Right lobe of liver (tissue), 6 donors: ENCODE measurements at regions not wholly inside any gene's neighbourhood (a gene's known extent, or its start where the extent isn't known, plus 50 kb on each side); places are given as distances from the start of the nearest gene placed in this dataset.
"Not testable (repeated sequence)": the region's sequence is repeated elsewhere in the genome, so short reads cannot be mapped to it uniquely, and the experiment has no call there.

Source experiments
- ATAC-seq, 4 donors: fragments of 200-7000 bp; cut with Tn5 transposase; one replicate each; pipeline ENCODE4 v1.9.1; 2020; ENCODE audit warnings: mild to moderate bottlenecking in 4 of 4, moderate library complexity in 4 of 4
- DNase-seq, 3 donors: peaks; one replicate each; pipeline ENCODE4 v3.0.0-alpha.2; 2020
- H3K27ac ChIP-seq, 3 donors: fragments of 200-600 bp; one replicate each; pipeline ENCODE4 v1.8.0; 2022
- H3K27me3 ChIP-seq, 2 donors: fragments of 200-600 bp; one replicate each; pipeline ENCODE4 v1.8.0; 2022
- H3K36me3 ChIP-seq, 4 donors: fragments of 200-600 bp; sonication (generic) in 1 of 4; one replicate each; pipeline versions ENCODE4 v1.5.1 to v1.8.0; 2017 to 2022; ENCODE audit warnings: control low read depth in 1 of 4
- H3K4me1 ChIP-seq, 4 donors: fragments of 200-600 bp; sonication (generic) in 1 of 4; one replicate each; pipeline versions ENCODE4 v1.5.1 to v1.8.0; 2017 to 2022; ENCODE audit warnings: control low read depth in 1 of 4
- H3K4me3 ChIP-seq, 3 donors: fragments of 200-600 bp; one replicate each; pipeline ENCODE4 v1.8.0; 2022
- H3K9me3 ChIP-seq, 4 donors: fragments of 200-600 bp; sonication (generic) in 1 of 4; one replicate each; pipeline versions ENCODE4 v1.5.1 to v1.8.0; 2017 to 2022; ENCODE audit warnings: control low read depth in 1 of 4
- WGBS: methylation state at CpG from one replicate; pipeline ENCODE4 v1.1.6; 2018; ENCODE audit warnings: low coverage, low lambda C conversion rate; ENCODE audit not compliant: insufficient coverage; ENCODE audit errors: missing lambda C conversion rate; 5-methylcytosine and 5-hydroxymethylcytosine counted together
- intact Hi-C, 2 donors: fragments of 100-400 bp; cut with DNase I; formaldehyde crosslinking; loops; one replicate each; pipeline versions ENCODE4 v1.11.2 to v1.14.1; 2022
- TF ChIP-seq, protein P1 (sequence below), 4 donors: fragments of 200-600 bp in 3 of 4; fragments of 450-650 bp in 1 of 4; IDR thresholded peaks; one replicate each; pipeline versions ENCODE4 v1.5.1 to v1.8.0; 2016 to 2022; ENCODE audit warnings: antibody characterized with exemption in 4 of 4, mild to moderate bottlenecking in 2 of 4
- donor health status: DM: no; HTN: yes; CAD: no.
- donor health status: DM: no; HTN: no; CAD: no.
- donor health status: DM: no; HTN: no; CAD: no.
- donor health status: DM: no; HTN: yes; CAD: no.
- donor health status: DM: no; HTN: yes; CAD: no.

DNA sequence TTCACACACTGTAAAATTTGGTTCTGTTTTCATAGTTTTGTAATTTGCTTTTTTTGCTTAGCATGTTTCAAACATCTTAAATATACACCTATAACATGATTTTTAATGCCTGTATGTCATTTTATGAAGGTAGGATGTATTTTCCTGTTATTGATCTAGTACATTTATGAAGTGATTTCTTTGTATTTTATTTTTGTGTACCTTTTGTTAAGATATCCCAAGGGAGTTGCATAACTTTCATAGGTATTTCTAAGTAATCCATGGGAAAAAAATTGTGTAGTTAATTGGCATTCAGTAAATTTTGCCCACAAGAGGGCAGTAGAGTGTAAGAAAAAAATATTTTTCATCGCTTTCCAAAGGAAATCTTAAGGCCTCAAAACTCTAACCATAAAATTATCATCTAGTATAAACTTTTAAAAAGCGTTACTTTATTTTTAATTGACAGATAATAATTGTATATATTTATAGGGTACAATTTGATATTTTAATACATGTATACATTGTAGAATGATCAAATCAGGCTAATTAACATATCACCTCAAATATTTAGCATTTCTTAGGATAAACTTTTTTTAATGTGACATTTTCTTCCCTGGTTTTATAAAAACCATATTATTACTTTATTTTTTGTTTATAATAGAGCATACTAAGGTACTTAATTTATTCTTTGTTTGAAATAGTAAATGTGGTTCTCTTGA is 62.8 kb upstream of the ARL17B start:
- WGBS: 17% methylated on average over 1 of the region's 2 CpGs
- TF ChIP-seq, protein P1, sequence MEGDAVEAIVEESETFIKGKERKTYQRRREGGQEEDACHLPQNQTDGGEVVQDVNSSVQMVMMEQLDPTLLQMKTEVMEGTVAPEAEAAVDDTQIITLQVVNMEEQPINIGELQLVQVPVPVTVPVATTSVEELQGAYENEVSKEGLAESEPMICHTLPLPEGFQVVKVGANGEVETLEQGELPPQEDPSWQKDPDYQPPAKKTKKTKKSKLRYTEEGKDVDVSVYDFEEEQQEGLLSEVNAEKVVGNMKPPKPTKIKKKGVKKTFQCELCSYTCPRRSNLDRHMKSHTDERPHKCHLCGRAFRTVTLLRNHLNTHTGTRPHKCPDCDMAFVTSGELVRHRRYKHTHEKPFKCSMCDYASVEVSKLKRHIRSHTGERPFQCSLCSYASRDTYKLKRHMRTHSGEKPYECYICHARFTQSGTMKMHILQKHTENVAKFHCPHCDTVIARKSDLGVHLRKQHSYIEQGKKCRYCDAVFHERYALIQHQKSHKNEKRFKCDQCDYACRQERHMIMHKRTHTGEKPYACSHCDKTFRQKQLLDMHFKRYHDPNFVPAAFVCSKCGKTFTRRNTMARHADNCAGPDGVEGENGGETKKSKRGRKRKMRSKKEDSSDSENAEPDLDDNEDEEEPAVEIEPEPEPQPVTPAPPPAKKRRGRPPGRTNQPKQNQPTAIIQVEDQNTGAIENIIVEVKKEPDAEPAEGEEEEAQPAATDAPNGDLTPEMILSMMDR (IDR thresholded peaks at IDR 0.05): peak in 1 of 4 donors; percentile 24

DNA sequence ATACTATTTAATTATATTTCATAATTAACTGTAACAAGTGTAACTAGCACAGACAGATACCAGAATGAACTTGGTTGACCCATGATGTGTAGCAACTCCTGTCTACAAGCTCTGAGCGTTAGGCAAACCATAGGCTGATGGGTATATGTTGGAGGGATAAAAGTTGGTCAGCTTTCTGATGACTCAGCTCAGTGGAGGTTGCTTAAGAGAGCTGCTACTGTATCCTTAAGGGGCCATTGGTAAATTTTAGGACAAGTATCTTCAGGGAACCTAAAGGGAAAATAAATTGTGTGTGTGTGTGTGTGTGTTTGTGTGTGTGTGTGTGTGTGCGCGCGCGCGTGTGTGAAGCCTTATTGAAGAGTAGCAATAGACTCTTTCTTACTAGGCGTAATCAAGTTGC is 56.3 kb upstream of the ARL17B start:
- DNase-seq, H3K9me3 ChIP-seq, H3K27me3 ChIP-seq, H3K4me3 ChIP-seq, intact Hi-C loops, H3K36me3 ChIP-seq, H3K27ac ChIP-seq, H3K4me1 ChIP-seq: not testable (repeated sequence)
- ATAC-seq: peak in 1 of 4 donors; percentile 37
- WGBS: 80% methylated on average over 1 of the region's 7 CpGs

More for the DNA sequence above, 62.8 kb upstream of the ARL17B start:
- H3K9me3 ChIP-seq, H3K4me1 ChIP-seq, H3K27me3 ChIP-seq, H3K27ac ChIP-seq, intact Hi-C loops, DNase-seq, H3K36me3 ChIP-seq, H3K4me3 ChIP-seq: not testable (repeated sequence)
- peak in 3 of 4 donors; percentile 38 to 67 (median 43) for ATAC-seq

DNA sequence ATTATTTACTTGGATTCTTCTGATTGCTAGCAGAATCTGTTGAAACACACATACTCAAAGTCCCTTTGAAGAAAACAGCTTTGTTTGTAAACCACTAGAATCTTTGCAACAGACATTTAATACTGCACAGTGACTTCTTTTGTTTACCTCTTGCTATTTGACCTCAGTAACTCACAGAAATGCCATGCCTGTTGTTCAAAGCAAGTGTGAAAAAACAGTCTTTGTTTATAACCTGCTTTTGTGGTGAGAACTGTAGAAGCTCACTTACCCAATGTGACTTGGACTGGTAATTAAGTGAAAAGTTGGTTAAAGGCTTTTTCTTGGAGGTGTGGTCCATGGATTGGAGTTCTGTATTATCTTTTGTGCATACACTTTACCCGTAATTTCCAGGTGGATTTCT is 55.7 kb upstream of the ARL17B start:
- H3K27ac ChIP-seq, ATAC-seq, intact Hi-C loops, H3K9me3 ChIP-seq, H3K4me3 ChIP-seq, DNase-seq, H3K4me1 ChIP-seq, H3K27me3 ChIP-seq, H3K36me3 ChIP-seq: not testable (repeated sequence)
- no CpG with 5 or more reads among the region's 1 CpG for WGBS

GRCh38 chr17:46414559-46414958 is 53.0 kb upstream of the ARL17B start:
- peak in 2 of 4 donors; percentile 50 to 51 for ATAC-seq
- intact Hi-C loops, H3K36me3 ChIP-seq, H3K27me3 ChIP-seq, H3K4me3 ChIP-seq, DNase-seq, H3K4me1 ChIP-seq, H3K27ac ChIP-seq, H3K9me3 ChIP-seq: not testable (repeated sequence)
- WGBS: no CpG with 5 or more reads among the region's 3 CpGs

- H3K9me3 ChIP-seq, intact Hi-C loops, H3K4me3 ChIP-seq, ATAC-seq, DNase-seq, H3K27me3 ChIP-seq, H3K36me3 ChIP-seq, H3K4me1 ChIP-seq, H3K27ac ChIP-seq: not testable (repeated sequence)
- WGBS: 100% methylated on average over 1 of the region's 4 CpGs
These were observed 50.6 kb upstream of the ARL17B start for GRCh38 chr17:46412156-46412555.

GRCh38 chr17:46411172-46411852 is 49.7 kb upstream of the ARL17B start:
- WGBS: no CpG with 5 or more reads among the region's 5 CpGs
- ATAC-seq: peak in 2 of 4 donors; percentile 22 to 64
- not testable (repeated sequence) for H3K9me3 ChIP-seq

More at GRCh38 chr17:46411172-46411852, 49.7 kb upstream of the ARL17B start:
- H3K4me1 ChIP-seq, DNase-seq, intact Hi-C loops, H3K27ac ChIP-seq, H3K27me3 ChIP-seq, H3K36me3 ChIP-seq, H3K4me3 ChIP-seq: not testable (repeated sequence)
